Mesenchymal stem cell (in vitro differentiated cells and primary cell): ENCODE measurements at regions not wholly inside any gene's neighbourhood (a gene's known extent, or its start where the extent isn't known, plus 50 kb on each side); places are given as distances from the start of the nearest gene placed in this dataset.
"Not testable (repeated sequence)": the region's sequence is repeated elsewhere in the genome, so short reads cannot be mapped to it uniquely, and the experiment has no call there.

Source experiments
- DNase-seq: peaks from one replicate; pipeline ENCODE4 v3.0.0-alpha.2; 2013
- H2AFZ ChIP-seq: one replicate; pipeline ENCODE4 v1.6.1; 2013; ENCODE audit warnings: low read depth, mild to moderate bottlenecking, control low read depth, inconsistent platforms, low read length, moderate library complexity
- H2AK5ac ChIP-seq: 2 replicates; pipeline ENCODE4 v1.6.1; 2013; ENCODE audit warnings: low read length, moderate library complexity, mild to moderate bottlenecking, inconsistent platforms; ENCODE audit not compliant: severe bottlenecking
- H2BK120ac ChIP-seq: one replicate; pipeline ENCODE4 v1.6.1; 2013; ENCODE audit warnings: low read depth, mild to moderate bottlenecking, inconsistent platforms, low read length, moderate library complexity
- H2BK12ac ChIP-seq, 2 experiments: one replicate each; pipeline ENCODE4 v1.6.1; 2013; ENCODE audit warnings: inconsistent platforms in 2 of 2, low read length in 2 of 2, mild to moderate bottlenecking in 2 of 2, moderate library complexity in 2 of 2, control low read depth in 1 of 2
- H2BK15ac ChIP-seq: one replicate; pipeline ENCODE4 v1.6.1; 2013; ENCODE audit warnings: mild to moderate bottlenecking, low read depth, inconsistent platforms; ENCODE audit not compliant: poor library complexity, severe bottlenecking
- H2BK5ac ChIP-seq: 2 replicates; pipeline ENCODE4 v1.6.1; 2013; ENCODE audit warnings: low read depth, mild to moderate bottlenecking, low read length, control low read depth, inconsistent platforms; ENCODE audit not compliant: poor library complexity, severe bottlenecking
- H3K14ac ChIP-seq, 2 experiments: one replicate each; pipeline ENCODE4 v1.6.1; 2013; ENCODE audit warnings: inconsistent platforms in 2 of 2, low read length in 2 of 2, control low read depth in 1 of 2, mild to moderate bottlenecking in 1 of 2, moderate library complexity in 1 of 2
- H3K18ac ChIP-seq, 2 experiments: one replicate each; pipeline ENCODE4 v1.6.1; 2013; ENCODE audit warnings: inconsistent platforms in 2 of 2, low read length in 2 of 2, control low read depth in 1 of 2, low read depth in 1 of 2, mild to moderate bottlenecking in 1 of 2
- H3K23ac ChIP-seq, 2 experiments: one replicate each; pipeline ENCODE4 v1.6.1; 2013; ENCODE audit warnings: inconsistent platforms in 2 of 2, low read length in 2 of 2, mild to moderate bottlenecking in 2 of 2, moderate library complexity in 2 of 2, control low read depth in 1 of 2
- H3K27ac ChIP-seq: 2 replicates; pipeline ENCODE4 v1.5.1; 2013; ENCODE audit warnings: mild to moderate bottlenecking, moderate library complexity, low read length, control low read depth, inconsistent platforms; ENCODE audit not compliant: poor library complexity, severe bottlenecking
- H3K27me3 ChIP-seq, 2 experiments: 2 replicates each; pipeline versions ENCODE4 v1.6.1 to v1.7.0; 2013; ENCODE audit warnings: low read length in 2 of 2, mild to moderate bottlenecking in 2 of 2, moderate library complexity in 2 of 2, control low read depth in 1 of 2, inconsistent platforms in 1 of 2; ENCODE audit not compliant: control insufficient read depth in 1 of 2, insufficient read depth in 1 of 2
- H3K36me3 ChIP-seq, 2 experiments: 2 replicates each; pipeline versions ENCODE4 v1.6.1 to v1.7.0; 2013; ENCODE audit warnings: low read length in 2 of 2, control low read depth in 1 of 2, inconsistent platforms in 1 of 2, low read depth in 1 of 2, mild to moderate bottlenecking in 1 of 2; ENCODE audit not compliant: insufficient read depth in 2 of 2, control insufficient read depth in 1 of 2
- H3K4ac ChIP-seq, 2 experiments: one replicate each; pipeline ENCODE4 v1.6.1; 2013; ENCODE audit warnings: inconsistent platforms in 2 of 2, low read length in 2 of 2, mild to moderate bottlenecking in 2 of 2, moderate library complexity in 2 of 2, control low read depth in 1 of 2, low read depth in 1 of 2
- H3K4me1 ChIP-seq: 2 replicates; pipeline ENCODE4 v1.6.1; 2013; ENCODE audit warnings: low read depth, low read length, control low read depth; ENCODE audit not compliant: control insufficient read depth, insufficient read depth
- H3K4me2 ChIP-seq: 2 replicates; pipeline ENCODE4 v1.6.1; 2013; ENCODE audit warnings: low read length, mild to moderate bottlenecking, inconsistent platforms; ENCODE audit not compliant: poor library complexity, severe bottlenecking
- H3K4me3 ChIP-seq, 2 experiments: 2 replicates each; pipeline versions ENCODE4 v1.5.1 to v1.7.0; 2013; ENCODE audit warnings: low read length in 2 of 2, mild to moderate bottlenecking in 2 of 2, control low read depth in 1 of 2, low read depth in 1 of 2; ENCODE audit not compliant: insufficient read depth in 1 of 2
- H3K79me1 ChIP-seq: replicated peaks from 2 replicates; pipeline ENCODE4 v1.6.1; 2013; ENCODE audit warnings: mild to moderate bottlenecking, control low read depth, low read length, inconsistent platforms; ENCODE audit not compliant: poor library complexity, severe bottlenecking
- H3K9ac ChIP-seq: 2 replicates; pipeline ENCODE4 v1.7.0; 2013; ENCODE audit warnings: mild to moderate bottlenecking, low read length, moderate library complexity
- H3K9me3 ChIP-seq: 2 replicates; pipeline ENCODE4 v1.7.0; 2013; ENCODE audit warnings: mild to moderate bottlenecking, low read length; ENCODE audit not compliant: control insufficient read depth
- H4K8ac ChIP-seq: one replicate; pipeline ENCODE4 v1.6.1; 2013; ENCODE audit warnings: inconsistent platforms, mild to moderate bottlenecking, low read length, moderate library complexity
- H4K91ac ChIP-seq: one replicate; pipeline ENCODE4 v1.6.1; 2013; ENCODE audit warnings: mild to moderate bottlenecking, low read length, inconsistent platforms
- WGBS: methylation state at CpG from one replicate; pipeline ENCODE4 v1.1.7; 2013; ENCODE audit warnings: mixed read lengths; 5-methylcytosine and 5-hydroxymethylcytosine counted together

GRCh38 chr17:22321001-22321400 is 628.7 kb downstream of the KCNJ18 start:
- not testable (repeated sequence) for H3K9me3 ChIP-seq, H3K23ac ChIP-seq, H4K91ac ChIP-seq, H3K36me3 ChIP-seq, H2BK5ac ChIP-seq, H2BK15ac ChIP-seq, H2AFZ ChIP-seq, H3K4ac ChIP-seq, H3K4me3 ChIP-seq, DNase-seq, H2AK5ac ChIP-seq, H2BK12ac ChIP-seq, H3K4me1 ChIP-seq, H3K27ac ChIP-seq, H3K14ac ChIP-seq, H4K8ac ChIP-seq, H3K27me3 ChIP-seq, H3K18ac ChIP-seq, H3K79me1 ChIP-seq, H3K9ac ChIP-seq, H3K4me2 ChIP-seq, H2BK120ac ChIP-seq
- 100% methylated on average over 1 of the region's 4 CpGs for WGBS

GRCh38 chr17:22322893-22323550 is 630.7 kb downstream of the KCNJ18 start:
- not testable (repeated sequence) for H4K91ac ChIP-seq, H3K4me1 ChIP-seq, H4K8ac ChIP-seq, H2BK12ac ChIP-seq, H3K9me3 ChIP-seq, H3K36me3 ChIP-seq, H3K14ac ChIP-seq, H3K4me3 ChIP-seq, H3K79me1 ChIP-seq, H3K23ac ChIP-seq, DNase-seq, H2BK5ac ChIP-seq, H3K4ac ChIP-seq, H3K27ac ChIP-seq, H2AK5ac ChIP-seq, H3K18ac ChIP-seq, H2BK15ac ChIP-seq, H2BK120ac ChIP-seq, H3K27me3 ChIP-seq, H3K4me2 ChIP-seq, H3K9ac ChIP-seq, H2AFZ ChIP-seq
- 60% methylated on average over 11 of the region's 11 CpGs for WGBS

- H2BK15ac ChIP-seq = no peak overlapping the region
- WGBS = 60% methylated on average over 7 of the region's 7 CpGs
- H3K27me3 ChIP-seq = no peaks in the 10 kb centered on the region
- no peak overlapping the region for H3K14ac ChIP-seq
- no peak overlapping the region for H3K4ac ChIP-seq
- H3K9me3 ChIP-seq = no peaks in the 10 kb centered on the region
- no peak overlapping the region for H3K18ac ChIP-seq
- H3K23ac ChIP-seq = no peak overlapping the region
- no peak overlapping the region for H2BK12ac ChIP-seq
- H3K9ac ChIP-seq = no peak overlapping the region
- H3K4me3 ChIP-seq = no peak overlapping the region
- H2BK5ac ChIP-seq = no peak overlapping the region
- H4K91ac ChIP-seq = no peak overlapping the region
- no peaks in the 10 kb centered on the region for H3K79me1 ChIP-seq
- no peaks in the 10 kb centered on the region for H3K36me3 ChIP-seq
- H3K4me1 ChIP-seq = no peaks in the 10 kb centered on the region
- no peak overlapping the region for H3K27ac ChIP-seq
- DNase-seq = no peak
- no peak overlapping the region for H2BK120ac ChIP-seq
- no peak overlapping the region for H4K8ac ChIP-seq
- no peak overlapping the region for H2AFZ ChIP-seq
- no peak overlapping the region for H3K4me2 ChIP-seq
- H2AK5ac ChIP-seq = no peak overlapping the region
Observed at GRCh38 chr17:22337467-22337866, 645.1 kb downstream of the KCNJ18 start.

- DNase-seq, H2AK5ac ChIP-seq, H4K8ac ChIP-seq, H2BK15ac ChIP-seq, H3K4ac ChIP-seq, H3K23ac ChIP-seq, H2BK12ac ChIP-seq, H3K36me3 ChIP-seq, H3K4me1 ChIP-seq, H3K9me3 ChIP-seq, H3K9ac ChIP-seq, H4K91ac ChIP-seq, H3K79me1 ChIP-seq, H2BK5ac ChIP-seq, H2BK120ac ChIP-seq, H3K14ac ChIP-seq, H3K27me3 ChIP-seq, H3K4me2 ChIP-seq, H3K18ac ChIP-seq, H3K4me3 ChIP-seq, H3K27ac ChIP-seq, H2AFZ ChIP-seq: not testable (repeated sequence)
- 80% methylated on average over 1 of the region's 2 CpGs for WGBS
Observed at GRCh38 chr17:22356603-22357002, 664.3 kb downstream of the KCNJ18 start.
